ENCODE measurements at regions not wholly inside any gene's neighbourhood (a gene's known extent, or its start where the extent isn't known, plus 50 kb on each side); places are given as distances from the start of the nearest gene placed in this dataset.
"Not testable (repeated sequence)": the region's sequence is repeated elsewhere in the genome, so short reads cannot be mapped to it uniquely, and the experiment has no call there.

DNA sequence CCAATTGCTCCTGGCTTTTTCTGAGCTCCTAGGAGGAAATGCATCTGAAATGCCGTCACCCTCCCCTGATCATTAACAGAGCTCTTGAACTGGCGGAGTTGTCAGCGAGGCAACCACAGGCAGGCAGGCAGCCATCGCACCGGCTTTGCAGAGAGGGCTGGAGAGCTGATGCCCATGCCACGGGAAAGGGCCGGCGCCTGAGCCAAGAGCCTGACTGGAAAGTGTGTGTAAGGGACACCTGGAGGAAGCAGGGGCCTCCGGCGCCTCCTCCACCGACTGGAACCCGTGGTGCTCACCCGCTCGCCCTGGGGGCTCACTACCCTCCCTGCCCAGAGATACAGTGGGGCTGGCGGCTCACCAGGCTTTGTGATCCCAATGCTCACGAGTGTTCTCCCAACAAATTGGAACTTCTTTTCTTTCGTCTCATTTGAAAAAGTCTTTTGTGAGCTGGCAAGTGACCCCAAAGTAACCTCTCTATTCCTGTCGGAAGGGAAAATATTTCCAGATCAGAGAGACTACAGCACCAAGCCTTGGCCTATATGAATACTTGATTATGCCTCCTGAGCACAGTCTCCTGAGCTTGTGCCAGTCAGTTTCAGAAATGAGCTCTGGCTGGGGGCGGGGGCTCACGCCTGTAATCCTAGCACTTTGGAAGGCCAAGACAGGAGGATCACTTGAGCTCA, 97.7 kb upstream of the SLC25A33 start:
- in situ Hi-C loops (cut with MboI; ENCODE audit: low sequenced_read_pairs), result no loop called here

DNA sequence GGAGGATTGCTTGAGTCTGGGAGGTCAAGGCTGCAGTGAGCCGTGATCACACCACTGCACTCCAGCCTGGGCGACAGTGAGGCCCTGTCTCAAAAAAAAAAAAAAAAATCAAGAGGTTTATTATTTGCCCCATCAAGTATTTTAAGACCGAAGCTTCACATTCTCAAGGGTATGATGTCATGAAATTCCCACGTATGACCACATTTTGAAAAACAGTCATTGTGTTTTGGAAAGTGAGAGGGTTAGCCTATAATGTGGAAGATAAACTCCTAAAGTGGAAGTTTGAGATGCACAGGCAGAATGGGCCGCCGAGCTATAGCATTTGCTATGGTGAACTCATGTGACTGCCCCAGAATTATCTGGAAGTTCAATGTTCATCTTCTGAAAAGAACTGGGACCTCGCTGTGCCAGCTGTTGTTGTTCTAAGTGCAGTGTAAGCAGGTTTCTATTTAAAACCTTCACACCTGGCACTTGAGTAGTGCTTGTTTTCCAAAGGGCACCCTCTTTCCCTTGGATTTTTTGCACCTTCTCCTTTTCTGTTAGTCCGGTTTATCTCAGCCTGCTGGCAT, 96.9 kb upstream of the SLC25A33 start:
- in situ Hi-C loops (cut with MboI; ENCODE audit: low sequenced_read_pairs), result no loop called here

DNA sequence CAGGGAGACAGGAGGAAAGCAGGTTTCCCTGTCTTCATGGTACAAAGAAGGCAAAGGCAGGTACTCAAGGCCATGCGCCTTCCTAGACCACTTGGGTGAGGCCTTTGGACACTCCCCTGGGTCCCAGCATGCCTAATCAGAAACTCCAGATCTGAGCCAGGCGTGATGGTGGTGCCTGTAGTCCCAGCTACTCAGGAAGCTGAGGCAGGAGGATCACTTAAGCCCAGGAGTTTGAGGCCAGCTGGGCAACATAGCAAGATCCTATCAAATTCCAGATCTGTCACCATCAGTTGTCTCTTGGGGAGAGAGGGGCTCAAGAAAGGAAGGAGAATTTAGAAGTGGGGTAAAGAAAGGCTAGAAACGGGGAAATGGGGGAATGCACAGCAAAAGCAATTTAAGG, 96.3 kb upstream of the SLC25A33 start:
- in situ Hi-C loops (cut with MboI; ENCODE audit: low sequenced_read_pairs), result no loop called here

DNA sequence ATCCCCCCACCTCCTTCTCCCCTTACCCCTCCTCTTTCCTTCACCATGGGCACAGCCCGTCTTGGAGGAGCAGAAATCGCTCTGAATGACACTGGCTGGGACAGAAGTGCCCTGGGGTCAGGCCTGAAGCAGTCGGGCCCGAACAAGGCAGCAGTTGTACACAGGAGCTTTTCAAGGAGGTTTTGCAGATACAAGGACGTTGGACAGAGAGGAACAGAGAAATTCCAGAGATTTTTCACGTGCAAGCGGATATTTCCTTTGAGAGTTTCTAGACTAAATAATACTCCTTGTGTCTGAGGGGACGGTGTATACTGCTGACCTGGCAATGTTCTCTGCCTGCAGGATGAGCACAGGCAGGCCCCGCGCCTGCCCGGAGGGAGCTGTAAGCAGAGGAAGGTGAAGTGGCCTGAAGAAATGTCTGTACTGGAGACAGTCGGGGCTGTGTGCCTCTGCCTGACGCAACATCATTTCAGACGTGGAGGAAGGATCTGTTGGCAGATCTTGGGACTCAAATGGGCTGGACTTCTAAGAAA, 95.3 kb upstream of the SLC25A33 start:
- in situ Hi-C loops (cut with MboI; ENCODE audit: low sequenced_read_pairs), result no loop called here

DNA sequence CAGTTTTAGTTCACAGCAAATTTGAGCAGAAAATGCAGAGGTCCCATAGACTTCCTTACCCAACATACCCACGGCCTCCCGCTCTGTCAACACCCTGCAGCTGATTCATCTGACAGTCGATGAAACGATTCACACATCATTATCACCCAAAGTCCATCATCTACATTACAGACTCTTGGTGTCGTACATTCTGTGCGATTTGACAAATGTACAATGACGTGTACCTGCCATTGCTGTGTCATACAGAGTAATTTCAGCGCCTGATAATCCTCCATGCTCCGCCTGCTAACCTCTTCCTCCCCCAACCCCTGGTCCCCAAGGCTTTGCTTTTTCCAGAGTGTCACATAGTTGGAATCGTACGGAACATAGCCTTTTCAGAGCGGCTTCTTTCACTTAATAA, 94.7 kb upstream of the SLC25A33 start:
- in situ Hi-C loops (cut with MboI; ENCODE audit: low sequenced_read_pairs), result no loop called here

DNA sequence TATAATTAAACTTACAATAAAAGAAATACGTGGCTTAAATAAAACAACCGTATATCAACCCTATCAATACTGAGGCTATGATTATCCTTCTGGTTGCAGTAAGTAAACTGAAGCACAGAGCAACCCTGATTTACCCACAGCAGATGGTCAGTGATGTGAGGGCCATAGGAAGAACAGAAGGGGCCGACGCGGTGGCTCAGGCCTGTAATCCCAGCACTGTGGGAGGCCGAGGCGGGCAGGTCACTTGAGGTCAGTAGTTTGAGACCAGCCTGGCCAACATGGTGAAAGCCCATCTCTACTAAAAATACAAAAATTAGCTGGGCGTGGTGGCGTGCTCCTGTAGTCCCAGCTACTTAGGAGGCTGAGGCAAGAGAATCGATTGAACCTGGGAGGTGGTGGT, 94.2 kb upstream of the SLC25A33 start:
- in situ Hi-C loops (cut with MboI; ENCODE audit: low sequenced_read_pairs), result not testable (repeated sequence)

DNA sequence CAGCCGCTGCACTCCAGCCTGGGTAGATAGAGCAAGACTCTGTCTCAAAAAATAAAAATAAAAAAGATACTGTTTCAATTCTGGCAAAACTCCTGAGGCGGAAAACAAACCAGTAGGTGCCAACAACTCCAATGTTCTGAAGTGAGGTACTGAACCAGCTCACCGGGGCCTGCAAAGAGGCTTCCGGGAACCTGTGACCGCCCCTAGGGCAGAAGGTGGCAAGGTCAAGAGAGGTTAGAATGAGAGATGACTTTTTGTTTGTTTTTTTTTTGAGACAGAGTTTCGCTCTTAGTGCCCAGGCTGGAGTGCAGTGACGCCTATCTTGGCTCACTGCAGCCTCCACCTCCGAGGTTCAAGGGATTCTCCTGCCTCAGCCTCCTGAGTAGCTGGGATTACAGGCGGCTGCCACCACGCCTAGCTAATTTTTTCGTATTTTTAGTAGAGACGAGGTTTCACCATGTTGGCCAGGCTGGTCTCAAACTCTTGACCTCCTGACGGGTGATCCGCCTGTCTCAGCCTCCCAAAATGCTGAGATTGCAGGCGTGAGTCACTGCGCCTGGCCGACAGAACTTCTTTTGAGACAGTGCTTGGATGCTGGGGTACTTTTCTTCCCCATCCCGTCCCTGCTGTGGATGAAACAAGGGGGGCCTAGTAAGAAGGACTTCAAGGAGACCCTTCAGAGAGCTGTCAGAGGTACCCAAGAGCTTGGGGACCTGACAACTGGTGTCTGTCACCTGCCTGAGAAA, 91.9 kb upstream of the SLC25A33 start:
- in situ Hi-C loops (cut with MboI; ENCODE audit: low sequenced_read_pairs), result no loop called here

DNA sequence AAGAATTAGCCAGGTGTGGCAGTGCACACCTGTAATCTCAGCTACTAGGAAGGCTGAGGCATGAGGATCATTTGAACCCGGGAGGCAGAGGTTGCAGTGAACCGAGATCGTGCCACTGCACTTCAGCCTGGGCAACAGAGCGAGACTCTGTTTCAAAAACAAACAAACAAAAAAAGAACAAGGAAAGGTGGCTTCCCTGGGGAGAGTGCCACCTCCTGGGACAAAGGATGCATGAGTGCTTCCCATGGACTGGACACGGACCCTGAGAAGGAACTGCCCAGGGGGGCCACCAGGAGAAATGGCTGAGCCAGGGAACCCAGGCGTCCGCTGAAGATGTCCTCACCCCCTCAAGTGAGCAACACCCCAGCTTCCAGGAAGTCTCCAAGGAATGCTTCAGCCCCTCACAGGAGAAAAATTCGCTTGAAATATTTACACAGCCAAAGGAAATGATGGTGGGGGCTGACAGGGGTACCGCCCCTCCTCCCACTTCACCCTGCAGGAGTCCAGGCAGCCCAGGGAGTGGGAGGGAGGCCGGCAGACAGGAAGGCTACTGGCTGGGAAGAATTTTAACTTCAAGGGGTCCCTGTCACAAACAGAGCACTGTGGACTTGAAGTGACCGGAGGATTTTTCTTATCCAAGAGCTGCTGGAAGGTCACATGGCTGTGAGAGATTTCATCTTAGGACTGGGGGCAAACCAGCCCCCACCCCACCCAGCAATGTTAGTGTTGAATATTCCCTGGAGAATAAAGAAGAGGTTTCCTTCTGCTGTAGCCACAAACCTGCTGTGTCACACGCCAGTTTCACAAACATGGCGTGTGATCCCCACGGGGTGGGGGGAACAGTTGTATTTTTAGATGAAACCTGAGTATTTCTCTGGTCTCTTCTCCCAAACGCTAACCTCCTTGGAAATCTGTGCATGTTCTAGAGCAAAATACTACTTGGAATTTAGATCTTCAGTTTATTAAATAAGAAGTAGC, 90.8 kb upstream of the SLC25A33 start:
- in situ Hi-C loops (cut with MboI; ENCODE audit: low sequenced_read_pairs), result no loop called here

DNA sequence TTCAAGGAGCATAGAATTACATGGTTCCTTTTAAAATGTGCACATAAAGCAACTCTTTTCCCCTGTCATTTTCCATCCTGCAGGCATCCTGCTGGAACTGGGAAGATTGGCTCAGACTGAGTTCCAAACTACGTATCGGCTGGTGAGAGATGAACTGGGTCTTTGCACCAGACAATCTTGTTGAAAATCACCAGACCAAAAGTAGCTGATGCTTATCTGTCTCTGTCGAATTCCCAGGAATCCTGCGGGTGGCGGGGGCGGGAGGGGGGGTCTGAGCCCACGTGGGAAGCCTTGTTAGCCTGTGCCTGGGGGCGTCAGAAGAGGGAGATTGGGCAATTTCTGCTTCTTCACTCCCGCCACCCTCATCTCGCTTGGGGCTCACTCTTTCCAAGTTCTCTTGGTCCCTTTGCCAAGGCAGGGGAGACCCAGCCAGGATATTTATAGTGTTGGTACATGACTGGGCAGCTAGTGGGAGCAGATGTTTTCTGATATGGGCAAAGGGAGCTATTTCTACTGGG, 90.1 kb upstream of the SLC25A33 start:
- in situ Hi-C loops (cut with MboI; ENCODE audit: low sequenced_read_pairs), result no loop called here

DNA sequence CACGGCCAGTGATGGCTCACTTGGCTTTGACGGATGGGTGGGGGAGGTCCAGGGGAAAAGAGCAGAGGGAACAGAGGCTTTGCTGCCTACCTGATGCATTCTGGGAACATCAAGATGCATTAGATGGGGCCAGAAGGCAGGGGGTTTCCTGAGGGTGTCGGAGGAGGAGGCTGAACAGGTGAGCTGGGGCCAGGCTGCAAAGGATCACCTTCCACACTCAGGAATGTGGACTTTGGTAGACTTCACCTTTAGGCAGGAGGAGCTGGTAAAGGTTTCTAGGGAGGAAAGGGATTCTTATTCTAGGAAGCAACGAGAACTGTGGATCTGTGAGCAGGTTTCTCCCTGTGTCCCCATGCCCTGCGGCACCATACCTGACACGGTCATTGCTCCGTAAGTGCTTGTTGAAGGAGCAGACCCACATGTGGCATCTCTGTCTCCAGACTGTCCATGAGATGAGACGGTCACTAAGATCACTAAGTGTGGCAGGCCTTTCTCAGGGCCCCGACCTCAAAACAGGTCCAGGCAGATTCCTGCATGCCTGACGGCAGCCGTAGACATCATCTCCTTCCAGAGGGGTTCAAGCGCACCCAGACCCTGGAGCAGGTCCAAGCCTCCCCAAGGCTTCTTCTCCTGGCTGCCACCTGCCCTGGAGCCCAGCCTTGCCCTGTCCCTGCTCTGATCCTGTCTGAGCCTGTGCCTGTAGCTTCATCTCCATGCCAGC, 89.1 kb upstream of the SLC25A33 start:
- in situ Hi-C loops (cut with MboI; ENCODE audit: low sequenced_read_pairs), result no loop called here

DNA sequence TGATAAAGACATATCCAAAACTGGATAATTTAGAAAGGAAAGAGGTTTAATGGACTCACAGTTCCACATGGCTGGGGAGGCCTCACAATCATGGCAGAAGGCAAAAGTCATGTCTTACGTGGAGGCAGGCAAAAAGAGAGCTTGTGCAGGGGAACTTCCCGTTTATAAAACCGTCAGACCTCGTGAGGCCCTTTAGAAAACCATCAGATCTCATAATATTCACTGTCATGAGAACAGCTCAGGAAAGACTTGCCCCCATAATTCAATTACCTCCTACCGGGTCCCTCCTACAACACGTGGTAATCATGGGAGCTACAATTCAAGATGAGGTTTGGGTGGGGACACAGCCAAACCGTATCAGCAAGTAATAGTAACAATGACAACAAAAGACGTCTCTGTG, 88.2 kb upstream of the SLC25A33 start:
- in situ Hi-C loops (cut with MboI; ENCODE audit: low sequenced_read_pairs), result no loop called here

DNA sequence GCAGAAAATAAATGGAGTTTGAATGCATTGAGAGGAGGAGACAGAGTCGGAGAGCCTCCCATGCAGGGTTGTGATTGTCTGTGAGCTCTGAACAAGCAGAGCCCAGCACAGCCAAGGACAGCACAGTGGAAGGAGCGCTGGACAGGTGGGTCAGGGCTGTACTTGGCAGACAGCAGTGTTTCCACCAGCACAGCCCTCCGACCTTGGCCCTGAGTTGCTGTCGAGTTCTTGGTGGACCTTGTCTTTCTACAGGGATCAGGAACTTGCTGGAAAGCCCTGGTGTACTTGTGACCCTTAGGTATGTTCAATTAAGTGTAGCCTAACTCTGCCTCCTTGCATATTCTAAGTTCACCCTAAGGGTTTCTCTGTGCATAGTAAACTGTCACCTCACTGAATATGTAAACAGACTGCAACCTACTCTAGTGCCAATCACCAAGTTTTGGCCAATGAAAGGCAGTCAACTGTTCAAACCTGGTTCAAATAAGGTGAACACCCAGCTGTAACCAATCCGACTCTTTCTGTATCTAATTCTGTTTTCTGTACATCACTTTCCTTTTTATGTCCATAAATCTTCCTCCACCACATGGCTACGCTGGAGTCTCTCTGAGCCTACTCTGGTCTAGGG, 86.6 kb upstream of the SLC25A33 start:
- in situ Hi-C loops (cut with MboI; ENCODE audit: low sequenced_read_pairs), result no loop called here

DNA sequence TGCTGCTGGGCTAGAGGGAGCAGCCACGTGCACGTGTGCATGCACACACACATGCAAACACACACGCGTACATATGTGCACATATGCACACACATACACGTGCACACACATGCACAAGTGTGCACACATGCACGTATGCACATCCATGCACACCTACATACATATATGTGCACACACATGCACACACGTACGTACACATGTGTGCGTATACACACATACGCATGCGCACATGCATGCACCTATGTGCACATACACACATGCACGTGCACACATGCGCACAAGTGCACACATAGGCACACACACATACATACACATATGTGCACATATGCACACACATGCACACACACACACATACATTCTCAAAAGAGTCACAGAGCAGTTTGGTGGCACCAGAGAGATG, 85.9 kb upstream of the SLC25A33 start:
- in situ Hi-C loops (cut with MboI; ENCODE audit: low sequenced_read_pairs), result no loop called here

DNA sequence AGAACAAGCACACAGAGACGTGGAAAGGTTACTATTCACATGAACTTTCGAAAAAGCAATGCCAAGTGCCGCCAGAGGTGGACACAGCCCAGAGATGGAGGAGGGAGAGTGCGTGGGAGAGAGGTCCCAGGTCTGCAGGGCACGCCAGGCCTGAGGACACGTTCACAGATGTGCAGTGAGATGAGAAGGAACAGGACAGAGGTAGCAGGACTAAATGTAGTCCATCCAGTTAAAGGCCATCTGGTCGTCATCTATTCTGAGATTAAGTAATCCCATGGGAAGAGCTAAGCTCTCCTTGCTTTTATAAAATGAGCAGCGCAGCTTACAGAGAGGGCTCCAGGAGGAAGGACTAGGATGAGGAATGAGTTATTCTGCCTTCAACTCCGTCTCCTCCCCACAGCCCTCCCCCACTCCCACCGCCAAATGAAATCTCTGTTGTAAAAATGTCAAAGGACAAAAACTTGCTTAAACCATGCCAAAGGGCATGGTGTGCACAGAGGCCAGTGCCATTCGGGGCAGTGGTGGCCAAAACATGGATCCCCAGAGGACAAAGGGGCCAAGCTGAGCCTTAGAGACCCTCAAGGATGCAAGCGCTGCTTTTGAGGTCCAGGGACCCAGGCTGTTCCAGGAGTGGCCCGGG, 85.4 kb upstream of the SLC25A33 start:
- in situ Hi-C loops (cut with MboI; ENCODE audit: low sequenced_read_pairs), result no loop called here

DNA sequence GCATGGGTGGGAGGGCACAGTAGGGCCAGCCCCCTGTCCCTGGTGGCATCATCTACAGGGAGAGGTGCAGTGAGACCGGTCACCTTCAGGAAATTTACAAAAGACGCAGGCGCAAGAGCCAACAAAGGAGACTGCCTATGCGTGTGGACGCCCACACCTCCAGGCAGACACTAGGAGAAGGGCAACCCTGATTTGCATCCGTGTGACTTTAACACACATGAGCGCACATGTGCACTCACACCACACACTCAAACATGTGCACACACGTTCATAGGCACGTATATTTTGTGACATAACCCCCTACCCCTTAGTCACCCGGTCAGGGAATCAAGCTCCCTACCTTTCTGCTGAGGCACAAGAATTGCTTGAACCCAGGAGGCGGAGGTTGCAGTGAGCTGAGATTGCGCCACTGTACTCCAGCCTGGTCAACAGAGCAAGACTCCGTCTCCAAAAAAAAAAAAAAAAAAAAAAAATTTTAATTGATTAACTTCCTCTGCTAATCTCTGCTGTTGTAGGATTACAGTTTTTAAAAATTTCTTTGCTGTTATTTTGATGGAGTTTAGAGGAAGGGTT, 84.7 kb upstream of the SLC25A33 start:
- in situ Hi-C loops (cut with MboI; ENCODE audit: low sequenced_read_pairs), result no loop called here

DNA sequence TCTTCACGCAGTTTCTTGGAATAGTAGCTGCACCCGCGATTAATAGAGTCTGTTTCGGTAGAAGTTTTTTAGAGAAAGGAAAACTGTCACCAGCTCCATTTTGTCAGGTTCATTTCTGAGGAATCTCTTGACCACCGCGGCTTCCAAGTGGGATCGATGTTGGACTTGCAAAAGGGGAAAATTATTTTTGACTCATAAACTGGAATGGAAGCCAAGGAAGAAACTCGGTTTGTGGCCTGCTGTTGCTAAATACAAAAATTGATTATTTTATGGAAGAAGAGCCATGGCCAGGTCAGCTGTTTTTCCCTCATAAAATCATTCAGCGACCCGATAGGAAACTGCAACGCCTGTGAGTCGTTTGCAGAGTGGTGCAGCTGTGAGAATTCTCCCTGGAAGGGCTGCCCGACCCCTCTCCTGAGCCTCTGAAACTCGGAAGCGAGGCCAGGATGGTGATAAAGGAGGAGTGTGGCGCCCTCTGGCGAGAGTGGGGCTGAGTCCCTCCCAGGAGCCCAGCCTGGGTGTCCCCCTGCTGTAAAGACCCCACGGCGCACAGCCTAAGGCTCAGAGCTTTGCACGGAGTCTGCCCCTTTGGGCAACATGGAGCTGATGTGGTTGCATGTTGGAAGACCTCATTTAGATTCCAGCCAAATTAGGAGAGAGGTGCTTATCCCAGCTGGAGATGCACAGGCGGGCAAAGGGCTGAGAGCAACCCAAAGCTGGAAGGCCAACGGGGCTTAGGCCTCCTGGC, 83.6 kb upstream of the SLC25A33 start:
- in situ Hi-C loops (cut with MboI; ENCODE audit: low sequenced_read_pairs), result no loop called here

DNA sequence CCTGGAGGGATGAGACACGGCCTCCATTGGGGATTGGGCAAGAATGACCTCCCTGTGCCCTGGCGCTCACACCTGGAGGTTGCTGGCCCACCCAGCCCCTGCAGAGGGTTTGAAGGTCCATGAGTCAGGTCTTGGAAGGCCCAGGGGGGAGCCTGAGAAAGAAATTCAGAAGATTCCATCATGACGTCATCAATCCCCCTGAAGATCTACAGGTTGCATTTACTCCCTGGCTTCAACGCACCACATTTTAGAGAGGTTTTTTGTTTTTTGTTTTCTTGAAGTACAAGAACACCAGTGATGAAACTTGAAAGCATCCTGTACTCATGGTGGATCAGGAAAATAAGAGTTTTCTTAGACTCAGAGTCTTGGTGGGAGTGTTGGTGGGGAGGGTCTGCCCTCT, 82.4 kb upstream of the SLC25A33 start:
- in situ Hi-C loops (cut with MboI; ENCODE audit: low sequenced_read_pairs), result no loop called here

DNA sequence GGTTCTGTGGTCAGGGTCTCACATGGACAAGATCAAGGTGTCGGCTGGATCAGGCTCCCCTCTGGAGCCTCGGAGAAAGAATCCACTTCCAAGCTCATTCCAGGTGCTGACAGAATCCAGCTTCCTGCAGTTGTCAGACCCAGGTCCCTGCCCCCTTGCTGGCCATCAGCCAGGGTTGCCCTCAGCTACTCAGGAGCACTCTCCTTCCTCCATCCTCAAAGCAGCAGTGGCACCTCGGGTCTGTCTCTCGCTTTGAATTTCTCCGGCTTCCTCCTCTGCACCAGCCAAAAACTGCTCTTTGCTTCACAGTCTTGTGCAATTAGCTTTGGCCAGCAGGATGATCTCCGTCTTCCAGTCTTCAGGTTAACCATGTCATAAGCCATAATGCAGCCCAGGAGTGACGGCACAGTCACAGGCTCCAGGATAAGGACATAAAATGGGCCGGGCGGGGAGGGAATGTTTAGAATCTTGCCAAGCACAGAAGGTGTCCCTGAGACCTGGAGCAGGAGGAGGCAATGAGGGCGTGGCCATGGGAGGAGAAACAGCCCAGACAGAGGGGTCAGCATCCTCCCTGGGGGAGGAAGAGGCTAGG, 79.4 kb upstream of the SLC25A33 start:
- in situ Hi-C loops (cut with MboI; ENCODE audit: low sequenced_read_pairs), result no loop called here
